ENCODE measurements at regions not wholly inside any gene's neighbourhood (a gene's known extent, or its start where the extent isn't known, plus 50 kb on each side); places are given as distances from the start of the nearest gene placed in this dataset.

DNA sequence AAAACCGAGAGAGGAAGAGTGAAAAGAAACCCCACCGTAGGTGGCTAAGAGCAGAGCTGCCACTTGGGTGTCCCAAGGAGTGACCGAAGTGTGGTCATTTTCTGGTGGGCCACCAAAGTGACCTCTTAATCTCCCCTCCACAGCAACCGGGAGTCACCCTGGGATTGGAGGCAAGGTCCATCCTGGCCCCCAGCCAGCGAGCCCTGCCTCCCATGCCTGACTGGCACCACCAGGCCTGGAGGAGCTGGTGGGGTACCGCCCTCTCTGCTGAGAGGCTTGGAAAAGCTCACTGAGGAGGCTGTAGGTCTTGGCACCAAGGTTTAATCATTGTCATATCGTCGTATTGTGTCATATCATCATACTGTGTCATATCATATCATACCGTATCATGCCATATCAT lies 74.0 kb upstream of the TRPM1 start:
- WGBS: 94% methylated on average over 9 of the region's 9 CpGs
- no peak overlapping the region for H3K27ac ChIP-seq (replicated peaks in 1 of 4)

DNA sequence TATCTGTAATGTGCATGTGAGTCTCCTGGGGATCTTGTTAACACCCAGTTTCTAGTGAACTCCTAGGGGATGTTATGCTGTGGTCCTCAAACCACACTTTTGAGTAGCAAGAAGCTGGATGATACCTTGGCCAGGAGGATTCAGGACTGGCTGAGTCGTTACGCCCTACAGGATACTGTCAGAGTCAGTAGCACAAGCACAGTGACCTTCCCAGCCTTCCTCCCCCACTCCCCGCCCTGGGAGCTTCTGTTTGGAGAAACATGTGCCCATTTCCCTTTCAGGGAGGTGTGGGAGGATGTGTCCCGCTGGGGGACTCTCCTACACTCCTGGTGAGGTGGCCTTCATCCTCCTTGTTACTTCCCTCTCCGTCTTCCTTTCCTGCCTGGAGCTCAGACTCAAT lies 76.4 kb upstream of the TRPM1 start:
- TF ChIP-seq POLR2AphosphoS5 (IDR thresholded peaks at IDR 0.05) (no peak), POLR2A (IDR thresholded peaks at IDR 0.05; ENCODE audit: low read depth) (no peak), EP300 (IDR thresholded peaks at IDR 0.05) (no peak)
- TF ChIP-seq, protein P1, sequence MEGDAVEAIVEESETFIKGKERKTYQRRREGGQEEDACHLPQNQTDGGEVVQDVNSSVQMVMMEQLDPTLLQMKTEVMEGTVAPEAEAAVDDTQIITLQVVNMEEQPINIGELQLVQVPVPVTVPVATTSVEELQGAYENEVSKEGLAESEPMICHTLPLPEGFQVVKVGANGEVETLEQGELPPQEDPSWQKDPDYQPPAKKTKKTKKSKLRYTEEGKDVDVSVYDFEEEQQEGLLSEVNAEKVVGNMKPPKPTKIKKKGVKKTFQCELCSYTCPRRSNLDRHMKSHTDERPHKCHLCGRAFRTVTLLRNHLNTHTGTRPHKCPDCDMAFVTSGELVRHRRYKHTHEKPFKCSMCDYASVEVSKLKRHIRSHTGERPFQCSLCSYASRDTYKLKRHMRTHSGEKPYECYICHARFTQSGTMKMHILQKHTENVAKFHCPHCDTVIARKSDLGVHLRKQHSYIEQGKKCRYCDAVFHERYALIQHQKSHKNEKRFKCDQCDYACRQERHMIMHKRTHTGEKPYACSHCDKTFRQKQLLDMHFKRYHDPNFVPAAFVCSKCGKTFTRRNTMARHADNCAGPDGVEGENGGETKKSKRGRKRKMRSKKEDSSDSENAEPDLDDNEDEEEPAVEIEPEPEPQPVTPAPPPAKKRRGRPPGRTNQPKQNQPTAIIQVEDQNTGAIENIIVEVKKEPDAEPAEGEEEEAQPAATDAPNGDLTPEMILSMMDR (IDR thresholded peaks at IDR 0.05): no peak
- Histone ChIP-seq H3K4me1 (no peaks in the 10 kb centered on the region), H3K36me3 (no peaks in the 10 kb centered on the region), H3K27me3 (no peaks in the 10 kb centered on the region), H3K9me3 (peaks cover 0 to 24% (median 11%) of the 10 kb centered on the region in 4 donors), H3K4me3 (no peak overlapping the region), H3K27ac (replicated peaks in 1 of 4) (no peak overlapping the region)
- intact Hi-C loops (cut with DNase I): no loop called here
- no peak for DNase-seq (ENCODE audit: extremely low spot score)
- 55% methylated on average over 5 of the region's 5 CpGs for WGBS

More for the DNA sequence above, 74.0 kb upstream of the TRPM1 start:
- no peak for DNase-seq (ENCODE audit: extremely low spot score)
- TF ChIP-seq, protein P1 (IDR thresholded peaks at IDR 0.05): no peak
- TF ChIP-seq POLR2A (IDR thresholded peaks at IDR 0.05; ENCODE audit: low read depth): no peak
- TF ChIP-seq EP300 (IDR thresholded peaks at IDR 0.05): no peak
- no peak for TF ChIP-seq POLR2AphosphoS5 (IDR thresholded peaks at IDR 0.05)
- H3K9me3 ChIP-seq: peaks cover 0 to 14% (median 4%) of the 10 kb centered on the region in 4 donors
- intact Hi-C loops (cut with DNase I): no loop called here
- H3K4me3 ChIP-seq: no peak overlapping the region
- H3K27me3 ChIP-seq: no peaks in the 10 kb centered on the region
- no peaks in the 10 kb centered on the region for H3K36me3 ChIP-seq
- H3K4me1 ChIP-seq: no peaks in the 10 kb centered on the region

DNA sequence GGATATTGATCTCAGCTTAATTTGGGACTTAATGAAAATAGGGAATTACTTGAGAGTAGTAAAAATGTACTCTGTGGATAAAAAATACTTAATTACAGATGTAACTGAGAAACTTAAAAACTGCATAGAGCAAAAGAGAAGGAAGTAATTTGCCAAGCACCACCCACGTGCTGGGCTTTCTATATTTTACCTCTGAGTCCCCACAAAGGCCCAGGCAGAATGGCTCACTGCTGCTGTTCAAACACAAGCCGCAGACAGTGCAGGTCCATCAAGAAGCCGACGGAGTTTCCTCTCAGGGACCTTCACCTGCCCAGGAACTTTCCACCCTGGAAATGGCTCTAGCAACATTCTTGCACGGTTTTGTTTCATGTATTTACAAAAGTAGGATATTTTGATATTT lies 77.2 kb upstream of the TRPM1 start:
- intact Hi-C loops (cut with DNase I): no loop called here
- no peak for DNase-seq (ENCODE audit: extremely low spot score)
- TF ChIP-seq EP300 (IDR thresholded peaks at IDR 0.05): no peak
- TF ChIP-seq POLR2A (IDR thresholded peaks at IDR 0.05; ENCODE audit: low read depth): no peak
- no peak overlapping the region for H3K27ac ChIP-seq (replicated peaks in 1 of 4)
- no peak overlapping the region for H3K4me3 ChIP-seq
- H3K9me3 ChIP-seq: peaks cover 0 to 24% (median 11%) of the 10 kb centered on the region in 4 donors
- H3K4me1 ChIP-seq: no peaks in the 10 kb centered on the region
- 77% methylated on average over 5 of the region's 5 CpGs for WGBS
- no peaks in the 10 kb centered on the region for H3K36me3 ChIP-seq
- no peaks in the 10 kb centered on the region for H3K27me3 ChIP-seq

DNA sequence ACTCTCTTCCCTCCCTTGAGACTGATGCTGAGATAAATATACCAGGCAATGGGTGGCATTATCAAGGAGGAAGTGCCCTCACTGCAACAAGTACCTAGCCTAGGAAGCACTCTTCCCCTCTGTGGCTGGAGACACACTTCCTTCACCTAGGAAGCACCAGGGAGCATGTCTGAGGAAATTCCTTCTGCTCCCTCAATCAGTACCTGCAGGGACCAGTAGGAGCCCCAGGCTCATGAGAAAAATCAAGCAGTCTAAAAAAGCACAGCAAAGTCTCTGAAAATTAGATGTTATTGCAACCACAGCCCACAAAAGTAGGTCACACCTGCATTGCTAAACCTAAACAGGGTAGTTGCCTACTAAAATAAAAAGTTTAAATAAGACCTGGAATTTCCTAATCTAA lies 78.2 kb upstream of the TRPM1 start:
- Histone ChIP-seq H3K4me3 (no peak overlapping the region), H3K36me3 (no peaks in the 10 kb centered on the region)
- DNase-seq (ENCODE audit: extremely low spot score): no peak

DNA sequence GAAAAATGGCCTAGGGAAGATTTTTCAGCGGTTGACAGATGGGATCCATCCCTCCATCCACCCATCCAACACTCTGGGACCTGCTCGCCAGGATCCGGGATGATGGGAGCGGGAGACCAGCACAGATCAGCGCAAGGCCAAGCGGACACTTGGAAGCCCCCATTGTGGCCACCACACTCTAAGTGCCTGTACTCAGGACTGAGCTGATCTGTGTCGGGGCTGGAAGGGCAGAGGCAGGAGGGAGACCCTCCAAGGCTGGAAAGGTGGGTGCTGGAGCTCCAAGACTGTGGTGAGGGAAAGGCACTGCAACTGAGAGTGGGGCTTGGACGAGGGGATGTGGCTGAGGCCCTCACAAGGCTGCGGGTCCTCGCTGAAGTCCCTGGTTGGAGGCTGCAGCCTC lies 91.8 kb upstream of the TRPM1 start:
- TF ChIP-seq, protein P1 (IDR thresholded peaks at IDR 0.05): no peak
- TF ChIP-seq EP300 (IDR thresholded peaks at IDR 0.05): no peak
- no peak for TF ChIP-seq POLR2A (IDR thresholded peaks at IDR 0.05; ENCODE audit: low read depth)
- no peak for TF ChIP-seq POLR2AphosphoS5 (IDR thresholded peaks at IDR 0.05)
- intact Hi-C loops (cut with DNase I): no loop called here
- no peaks in the 10 kb centered on the region for H3K27me3 ChIP-seq
- no peak overlapping the region for H3K27ac ChIP-seq (replicated peaks in 1 of 4)
- H3K9me3 ChIP-seq: peaks cover 0 to 25% (median 8%) of the 10 kb centered on the region in 4 donors
- no peak overlapping the region for H3K4me3 ChIP-seq
- DNase-seq (ENCODE audit: extremely low spot score): no peak
- WGBS: 93% methylated on average over 10 of the region's 10 CpGs
- no peaks in the 10 kb centered on the region for H3K4me1 ChIP-seq
- H3K36me3 ChIP-seq: no peaks in the 10 kb centered on the region

More for the DNA sequence above, 78.2 kb upstream of the TRPM1 start:
- TF ChIP-seq EP300 (IDR thresholded peaks at IDR 0.05) (no peak), POLR2A (IDR thresholded peaks at IDR 0.05; ENCODE audit: low read depth) (no peak), POLR2AphosphoS5 (IDR thresholded peaks at IDR 0.05) (no peak)
- TF ChIP-seq, protein P1 (IDR thresholded peaks at IDR 0.05): no peak
- Histone ChIP-seq H3K27ac (replicated peaks in 1 of 4) (no peak overlapping the region), H3K27me3 (no peaks in the 10 kb centered on the region), H3K4me1 (no peaks in the 10 kb centered on the region), H3K9me3 (peaks cover 0 to 24% (median 11%) of the 10 kb centered on the region in 4 donors)
- intact Hi-C loops (cut with DNase I): no loop called here
